ENCODE measurements at regions not wholly inside any gene's neighbourhood (a gene's known extent, or its start where the extent isn't known, plus 50 kb on each side); places are given as distances from the start of the nearest gene placed in this dataset.

- TF ChIP-seq EZH2phosphoT487 (IDR thresholded peaks at IDR 0.05; ENCODE audit: insufficient read depth, low read depth) (no peak), EZH2 (IDR thresholded peaks at IDR 0.05; ENCODE audit: insufficient read depth, poor library complexity, severe bottlenecking) (no peak)
These were observed 152.4 kb upstream of the ADO start for GRCh38 chr10:62652114-62652513.

All from GM23248 (cell line).